ENCODE measurements at regions not wholly inside any gene's neighbourhood (a gene's known extent, or its start where the extent isn't known, plus 50 kb on each side); places are given as distances from the start of the nearest gene placed in this dataset.

- H3K27ac ChIP-seq (ENCODE audit: low read length): no peak overlapping the region
- WGBS: 85% methylated on average over 2 of the region's 2 CpGs
- H3K27me3 ChIP-seq (ENCODE audit: control insufficient read depth, insufficient read depth): no peaks in the 10 kb centered on the region
- H3K9me3 ChIP-seq (ENCODE audit: control insufficient read depth, low read length): no peaks in the 10 kb centered on the region
- intact Hi-C loops (cut with DNase I): no loop called here
- peak in 1 of 2 donors; percentile 13 for ATAC-seq
- no peaks in the 10 kb centered on the region for H3K4me1 ChIP-seq (ENCODE audit: control insufficient read depth, insufficient read depth, low read length)
- DNase-seq: no peak
- no peak overlapping the region for H3K4me3 ChIP-seq (ENCODE audit: low read length)
Measured at GRCh38 chr5:74266132-74266531, 374.4 kb downstream of the ENC1 start.

- ATAC-seq (no peak), DNase-seq (no peak)
- no peak overlapping the region for H3K27ac ChIP-seq (ENCODE audit: low read length)
- intact Hi-C loops (cut with DNase I): no loop called here
- WGBS: 75% methylated on average over 1 of the region's 1 CpG
- H3K9me3 ChIP-seq (ENCODE audit: control insufficient read depth, low read length): no peaks in the 10 kb centered on the region
- no peaks in the 10 kb centered on the region for H3K27me3 ChIP-seq (ENCODE audit: control insufficient read depth, insufficient read depth)
- H3K4me1 ChIP-seq (ENCODE audit: control insufficient read depth, insufficient read depth, low read length): no peaks in the 10 kb centered on the region
- H3K4me3 ChIP-seq (ENCODE audit: low read length): no peak overlapping the region
Measured at GRCh38 chr5:74262544-74263207, 377.9 kb downstream of the ENC1 start.

DNA sequence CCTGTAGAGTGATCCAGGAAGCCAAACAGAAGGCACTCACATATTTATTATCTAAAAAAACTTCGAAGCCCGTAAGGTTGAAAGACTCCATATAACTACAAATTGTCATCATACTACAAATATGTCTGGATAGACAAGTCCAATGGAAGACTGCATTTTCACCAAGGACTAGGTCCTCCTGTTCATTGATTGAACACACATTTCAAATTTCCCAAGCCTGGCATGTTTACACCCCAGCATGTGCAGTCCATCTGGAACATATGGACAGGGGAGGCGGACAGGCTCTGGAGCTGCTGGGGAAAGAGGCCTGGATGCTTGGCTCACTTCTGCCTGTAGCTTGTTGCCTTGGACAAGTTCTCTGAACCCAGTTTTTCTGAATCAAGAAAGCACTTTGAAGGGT, 378.7 kb downstream of the ENC1 start:
- peaks cover 3% of the 10 kb centered on the region for H3K4me1 ChIP-seq (ENCODE audit: control insufficient read depth, insufficient read depth, low read length)
- whole genome bisulfite sequencing: 65% methylated on average over 3 of the region's 3 CpGs
- DNase-seq: no peak
- no peaks in the 10 kb centered on the region for H3K9me3 ChIP-seq (ENCODE audit: control insufficient read depth, low read length)
- intact Hi-C loops (cut with DNase I): no loop called here
- no peak overlapping the region for H3K27ac ChIP-seq (ENCODE audit: low read length)
- H3K27me3 ChIP-seq (ENCODE audit: control insufficient read depth, insufficient read depth): no peaks in the 10 kb centered on the region
- H3K4me3 ChIP-seq (ENCODE audit: low read length): no peak overlapping the region
- no peak for ATAC-seq

GRCh38 chr5:74261421-74261820, 379.1 kb downstream of the ENC1 start:
- Histone ChIP-seq H3K9me3 (ENCODE audit: control insufficient read depth, low read length) (no peaks in the 10 kb centered on the region), H3K4me3 (ENCODE audit: low read length) (no peak overlapping the region), H3K27ac (ENCODE audit: low read length) (no peak overlapping the region), H3K4me1 (ENCODE audit: control insufficient read depth, insufficient read depth, low read length) (peaks cover 3% of the 10 kb centered on the region), H3K27me3 (ENCODE audit: control insufficient read depth, insufficient read depth) (no peaks in the 10 kb centered on the region)
- ATAC-seq (no peak), DNase-seq (no peak)
- intact Hi-C loops (cut with DNase I): no loop called here
- WGBS: 54% methylated on average over 3 of the region's 3 CpGs

DNA sequence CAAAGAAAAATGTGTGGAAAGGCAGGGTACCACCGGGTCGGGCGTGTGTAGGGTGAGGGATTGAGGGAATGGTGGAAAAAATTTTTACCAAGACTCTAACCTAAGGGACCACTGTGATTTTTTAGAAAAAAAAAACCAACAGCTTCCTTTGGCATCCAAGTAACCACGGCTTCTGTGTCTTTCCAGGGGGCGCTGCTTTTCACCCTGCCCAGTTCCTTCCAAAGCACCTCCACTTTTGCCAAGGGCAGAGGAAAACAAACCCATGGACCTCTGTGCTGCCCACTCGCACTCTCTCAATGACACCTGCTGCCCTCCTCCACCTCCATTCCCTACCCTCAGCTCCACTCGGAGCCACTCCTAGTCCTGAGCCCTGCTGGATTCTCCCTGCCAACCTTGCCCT, 381.0 kb downstream of the ENC1 start:
- intact Hi-C loops (cut with DNase I): no loop called here
- WGBS: 82% methylated on average over 7 of the region's 7 CpGs
- Histone ChIP-seq H3K4me3 (ENCODE audit: low read length) (no peak overlapping the region), H3K27me3 (ENCODE audit: control insufficient read depth, insufficient read depth) (no peaks in the 10 kb centered on the region), H3K9me3 (ENCODE audit: control insufficient read depth, low read length) (no peaks in the 10 kb centered on the region), H3K4me1 (ENCODE audit: control insufficient read depth, insufficient read depth, low read length) (peaks cover 3% of the 10 kb centered on the region), H3K27ac (ENCODE audit: low read length) (no peak overlapping the region)
- ATAC-seq (no peak), DNase-seq (no peak)

- no peaks in the 10 kb centered on the region for H3K27me3 ChIP-seq (ENCODE audit: control insufficient read depth, insufficient read depth)
- DNase-seq (no peak), ATAC-seq (no peak)
- intact Hi-C loops (cut with DNase I): no loop called here
- peaks cover 3% of the 10 kb centered on the region for H3K4me1 ChIP-seq (ENCODE audit: control insufficient read depth, insufficient read depth, low read length)
- H3K4me3 ChIP-seq (ENCODE audit: low read length): no peak overlapping the region
- H3K9me3 ChIP-seq (ENCODE audit: control insufficient read depth, low read length): no peaks in the 10 kb centered on the region
- no peak overlapping the region for H3K27ac ChIP-seq (ENCODE audit: low read length)
Measured at GRCh38 chr5:74258314-74258665, 382.2 kb downstream of the ENC1 start.

GRCh38 chr5:74257645-74258313, 382.7 kb downstream of the ENC1 start:
- Histone ChIP-seq H3K4me1 (ENCODE audit: control insufficient read depth, insufficient read depth, low read length) (peaks cover 3% of the 10 kb centered on the region), H3K27ac (ENCODE audit: low read length) (peak overlapping the region; percentile 42), H3K9me3 (ENCODE audit: control insufficient read depth, low read length) (no peaks in the 10 kb centered on the region), H3K4me3 (ENCODE audit: low read length) (no peak overlapping the region), H3K27me3 (ENCODE audit: control insufficient read depth, insufficient read depth) (no peaks in the 10 kb centered on the region)
- WGBS: 22% methylated on average over 6 of the region's 6 CpGs
- peak; percentile 95 to 97 for ATAC-seq
- DNase-seq: peak; percentile 81 to 90 (median 81)
- intact Hi-C loops (cut with DNase I): no loop called here

DNA sequence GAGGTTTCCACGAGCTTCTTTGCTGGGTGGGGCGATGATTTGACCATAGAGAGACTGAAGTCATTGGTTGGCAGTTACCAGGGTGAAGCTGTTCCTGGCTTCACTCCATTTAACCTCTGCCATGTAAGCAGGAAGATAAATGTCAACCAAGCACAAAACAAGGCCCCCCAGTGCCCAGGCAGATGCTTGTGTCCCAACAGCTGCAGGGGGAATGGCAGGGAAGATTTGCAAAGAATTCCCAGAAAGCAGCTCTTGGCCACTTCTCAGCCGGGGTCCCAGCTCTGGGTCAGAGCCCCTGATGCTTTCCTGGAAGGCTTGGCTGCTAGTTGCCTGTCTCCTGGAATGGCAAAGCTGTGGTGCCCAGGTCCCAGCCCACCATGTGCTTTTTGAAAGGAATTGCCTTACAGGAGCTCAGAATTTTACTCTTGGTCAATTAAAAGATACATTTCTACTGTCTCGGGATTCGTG, 383.4 kb downstream of the ENC1 start:
- peaks cover 3% of the 10 kb centered on the region for H3K4me1 ChIP-seq (ENCODE audit: control insufficient read depth, insufficient read depth, low read length)
- intact Hi-C loops (cut with DNase I): no loop called here
- peak overlapping the region; percentile 33 for H3K27ac ChIP-seq (ENCODE audit: low read length)
- no peaks in the 10 kb centered on the region for H3K9me3 ChIP-seq (ENCODE audit: control insufficient read depth, low read length)
- 54% methylated on average over 5 of the region's 5 CpGs for WGBS
- DNase-seq (peak in 2 of 3 donors; percentile 25 to 60), ATAC-seq (peak; percentile 38 to 60)
- H3K4me3 ChIP-seq (ENCODE audit: low read length): no peak overlapping the region
- H3K27me3 ChIP-seq (ENCODE audit: control insufficient read depth, insufficient read depth): no peaks in the 10 kb centered on the region

GRCh38 chr5:74255692-74256392, 384.7 kb downstream of the ENC1 start:
- intact Hi-C loops (cut with DNase I): no loop called here
- no peak for DNase-seq
- Histone ChIP-seq H3K27me3 (ENCODE audit: control insufficient read depth, insufficient read depth) (no peaks in the 10 kb centered on the region), H3K27ac (ENCODE audit: low read length) (no peak overlapping the region), H3K4me1 (ENCODE audit: control insufficient read depth, insufficient read depth, low read length) (peaks cover 3% of the 10 kb centered on the region), H3K4me3 (ENCODE audit: low read length) (no peak overlapping the region), H3K9me3 (ENCODE audit: control insufficient read depth, low read length) (no peaks in the 10 kb centered on the region)
- ATAC-seq: no peak
- 95% methylated on average over 6 of the region's 6 CpGs for WGBS

GRCh38 chr5:74254257-74254656, 386.3 kb downstream of the ENC1 start:
- intact Hi-C loops (cut with DNase I): no loop called here
- no peak for DNase-seq
- no peak for ATAC-seq
- Histone ChIP-seq H3K4me1 (ENCODE audit: control insufficient read depth, insufficient read depth, low read length) (peaks cover 3% of the 10 kb centered on the region), H3K9me3 (ENCODE audit: control insufficient read depth, low read length) (no peaks in the 10 kb centered on the region), H3K4me3 (ENCODE audit: low read length) (no peak overlapping the region), H3K27ac (ENCODE audit: low read length) (no peak overlapping the region), H3K27me3 (ENCODE audit: control insufficient read depth, insufficient read depth) (no peaks in the 10 kb centered on the region)
- WGBS: 91% methylated on average over 1 of the region's 1 CpG

DNA sequence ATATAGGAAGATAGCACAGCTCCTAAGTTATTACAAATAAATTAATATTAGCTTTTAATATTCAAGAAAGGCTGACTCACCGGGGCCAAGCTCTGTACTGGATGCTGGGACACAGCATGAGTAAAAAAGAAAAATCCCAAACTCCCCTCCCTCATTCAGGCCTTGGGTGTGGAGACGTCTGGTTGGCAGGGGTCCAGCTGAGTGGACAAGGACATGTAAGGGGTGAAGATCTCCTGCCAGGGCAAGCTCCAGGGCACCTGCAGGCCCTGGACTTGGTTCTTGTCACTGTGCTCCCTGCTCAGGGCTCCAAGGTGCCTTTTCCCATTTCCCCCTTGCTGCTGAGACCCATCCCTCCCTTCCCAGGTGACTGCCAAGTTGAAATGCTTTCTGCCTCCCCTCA, 388.5 kb downstream of the ENC1 start:
- WGBS: 63% methylated on average over 2 of the region's 2 CpGs
- no peak for ATAC-seq
- intact Hi-C loops (cut with DNase I): no loop called here
- Histone ChIP-seq H3K4me3 (ENCODE audit: low read length) (no peak overlapping the region), H3K27me3 (ENCODE audit: control insufficient read depth, insufficient read depth) (no peaks in the 10 kb centered on the region), H3K27ac (ENCODE audit: low read length) (no peak overlapping the region), H3K4me1 (ENCODE audit: control insufficient read depth, insufficient read depth, low read length) (peaks cover under 1% of the 10 kb centered on the region), H3K9me3 (ENCODE audit: control insufficient read depth, low read length) (no peaks in the 10 kb centered on the region)
- peak; percentile 35 to 62 (median 60) for DNase-seq

Measured in right cardiac atrium (tissue), 5 donors.